SK-N-SH (cell line): ENCODE measurements at regions not wholly inside any gene's neighbourhood (a gene's known extent, or its start where the extent isn't known, plus 50 kb on each side); places are given as distances from the start of the nearest gene placed in this dataset.

Source experiments
- FOXJ3 ChIP-seq: sonication (generic); formaldehyde crosslinking; IDR thresholded peaks from 2 replicates; pipeline ENCODE4 v1.5.1; 2020; ENCODE audit warnings: mild to moderate bottlenecking, missing genetic modification reagents
- GATA2 ChIP-seq: sonication (generic); formaldehyde crosslinking; IDR thresholded peaks from 2 replicates; pipeline ENCODE4 v1.5.0; 2020; ENCODE audit warnings: mild to moderate bottlenecking, missing genetic modification reagents
- NFIC ChIP-seq: IDR thresholded peaks from 2 replicates; pipeline ENCODE4 v1.4.0; 2012; ENCODE audit warnings: borderline replicate concordance
- RAD21 ChIP-seq: IDR thresholded peaks from 2 replicates; pipeline ENCODE4 v1.6.1; 2012; ENCODE audit warnings: mild to moderate bottlenecking, low read length
- TAF1 ChIP-seq: IDR thresholded peaks from 2 replicates; pipeline ENCODE4 v1.6.1; 2012; ENCODE audit warnings: low read depth, mild to moderate bottlenecking, low read length, moderate library complexity, borderline replicate concordance
- ZBTB33 ChIP-seq: IDR thresholded peaks from 2 replicates; pipeline ENCODE4 v1.4.0; 2012; ENCODE audit warnings: low read depth, borderline replicate concordance
- TF ChIP-seq, protein P1 (sequence below): fragments of 200-600 bp; sonication (generic); IDR thresholded peaks from 2 replicates; pipeline ENCODE4 v1.6.1; 2017; ENCODE audit warnings: antibody characterized with exemption, mild to moderate bottlenecking, moderate library complexity
- TF ChIP-seq, protein P2 (sequence below): IDR thresholded peaks from 2 replicates; pipeline ENCODE4 v1.6.1; 2012; ENCODE audit warnings: mild to moderate bottlenecking, low read depth, low read length, moderate library complexity
- TF ChIP-seq, protein P3 (sequence below): IDR thresholded peaks from 2 replicates; pipeline ENCODE4 v1.4.0; 2012; ENCODE audit warnings: low read depth

GRCh38 chr2:226017537-226017936 lies 618.0 kb downstream of the NYAP2 start:
- TF ChIP-seq FOXJ3 (CRISPR knock-in tag) (no peak), TAF1 (no peak), NFIC (no peak), ZBTB33 (no peak), GATA2 (CRISPR knock-in tag) (no peak), RAD21 (no peak)
- TF ChIP-seq, protein P1, sequence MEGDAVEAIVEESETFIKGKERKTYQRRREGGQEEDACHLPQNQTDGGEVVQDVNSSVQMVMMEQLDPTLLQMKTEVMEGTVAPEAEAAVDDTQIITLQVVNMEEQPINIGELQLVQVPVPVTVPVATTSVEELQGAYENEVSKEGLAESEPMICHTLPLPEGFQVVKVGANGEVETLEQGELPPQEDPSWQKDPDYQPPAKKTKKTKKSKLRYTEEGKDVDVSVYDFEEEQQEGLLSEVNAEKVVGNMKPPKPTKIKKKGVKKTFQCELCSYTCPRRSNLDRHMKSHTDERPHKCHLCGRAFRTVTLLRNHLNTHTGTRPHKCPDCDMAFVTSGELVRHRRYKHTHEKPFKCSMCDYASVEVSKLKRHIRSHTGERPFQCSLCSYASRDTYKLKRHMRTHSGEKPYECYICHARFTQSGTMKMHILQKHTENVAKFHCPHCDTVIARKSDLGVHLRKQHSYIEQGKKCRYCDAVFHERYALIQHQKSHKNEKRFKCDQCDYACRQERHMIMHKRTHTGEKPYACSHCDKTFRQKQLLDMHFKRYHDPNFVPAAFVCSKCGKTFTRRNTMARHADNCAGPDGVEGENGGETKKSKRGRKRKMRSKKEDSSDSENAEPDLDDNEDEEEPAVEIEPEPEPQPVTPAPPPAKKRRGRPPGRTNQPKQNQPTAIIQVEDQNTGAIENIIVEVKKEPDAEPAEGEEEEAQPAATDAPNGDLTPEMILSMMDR, result no peak
- TF ChIP-seq, protein P2, sequence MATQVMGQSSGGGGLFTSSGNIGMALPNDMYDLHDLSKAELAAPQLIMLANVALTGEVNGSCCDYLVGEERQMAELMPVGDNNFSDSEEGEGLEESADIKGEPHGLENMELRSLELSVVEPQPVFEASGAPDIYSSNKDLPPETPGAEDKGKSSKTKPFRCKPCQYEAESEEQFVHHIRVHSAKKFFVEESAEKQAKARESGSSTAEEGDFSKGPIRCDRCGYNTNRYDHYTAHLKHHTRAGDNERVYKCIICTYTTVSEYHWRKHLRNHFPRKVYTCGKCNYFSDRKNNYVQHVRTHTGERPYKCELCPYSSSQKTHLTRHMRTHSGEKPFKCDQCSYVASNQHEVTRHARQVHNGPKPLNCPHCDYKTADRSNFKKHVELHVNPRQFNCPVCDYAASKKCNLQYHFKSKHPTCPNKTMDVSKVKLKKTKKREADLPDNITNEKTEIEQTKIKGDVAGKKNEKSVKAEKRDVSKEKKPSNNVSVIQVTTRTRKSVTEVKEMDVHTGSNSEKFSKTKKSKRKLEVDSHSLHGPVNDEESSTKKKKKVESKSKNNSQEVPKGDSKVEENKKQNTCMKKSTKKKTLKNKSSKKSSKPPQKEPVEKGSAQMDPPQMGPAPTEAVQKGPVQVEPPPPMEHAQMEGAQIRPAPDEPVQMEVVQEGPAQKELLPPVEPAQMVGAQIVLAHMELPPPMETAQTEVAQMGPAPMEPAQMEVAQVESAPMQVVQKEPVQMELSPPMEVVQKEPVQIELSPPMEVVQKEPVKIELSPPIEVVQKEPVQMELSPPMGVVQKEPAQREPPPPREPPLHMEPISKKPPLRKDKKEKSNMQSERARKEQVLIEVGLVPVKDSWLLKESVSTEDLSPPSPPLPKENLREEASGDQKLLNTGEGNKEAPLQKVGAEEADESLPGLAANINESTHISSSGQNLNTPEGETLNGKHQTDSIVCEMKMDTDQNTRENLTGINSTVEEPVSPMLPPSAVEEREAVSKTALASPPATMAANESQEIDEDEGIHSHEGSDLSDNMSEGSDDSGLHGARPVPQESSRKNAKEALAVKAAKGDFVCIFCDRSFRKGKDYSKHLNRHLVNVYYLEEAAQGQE, result no peak
- TF ChIP-seq, protein P3, sequence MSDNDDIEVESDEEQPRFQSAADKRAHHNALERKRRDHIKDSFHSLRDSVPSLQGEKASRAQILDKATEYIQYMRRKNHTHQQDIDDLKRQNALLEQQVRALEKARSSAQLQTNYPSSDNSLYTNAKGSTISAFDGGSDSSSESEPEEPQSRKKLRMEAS, result no peak
